SK-N-SH (cell line): ENCODE measurements at regions not wholly inside any gene's neighbourhood (a gene's known extent, or its start where the extent isn't known, plus 50 kb on each side); places are given as distances from the start of the nearest gene placed in this dataset.

Experiments used
- CTCF ChIA-PET: fragments of 300-600, 350-600 bp; formaldehyde crosslinking; extraction: SDS; loops from one replicate; lab custom pipeline; 2021; lab: Yijun Ruan, JAX
- POLR2A ChIA-PET: fragments of 350-600 bp; sonication (Branson Sonifier 250); formaldehyde crosslinking; extraction: SDS; loops from one replicate; lab custom pipeline; 2020; ENCODE audit warnings: antibody characterized with exemption, inconsistent platforms; lab: Yijun Ruan, JAX
- DNase-seq: peaks from one replicate; pipeline ENCODE4 v3.0.0; 2012
- H2AFZ ChIP-seq: fragments of 200-600 bp; sonication (generic); 2 replicates; pipeline ENCODE4 v1.8.1; 2016; ENCODE audit warnings: antibody characterized with exemption, mild to moderate bottlenecking, low read depth
- H3F3A ChIP-seq: fragments of 200-600 bp; sonication (generic); replicated peaks from 2 replicates; pipeline ENCODE3; 2016; ENCODE audit warnings: antibody characterized with exemption, mild to moderate bottlenecking; ENCODE audit not compliant: insufficient read depth
- H3K27ac ChIP-seq, 2 experiments: fragments of 200-500 bp in 1 of 2; fragments of 200-600 bp in 1 of 2; sonication (Bioruptor generic) in 1 of 2; sonication (generic), shearing (Covaris generic) in 1 of 2; 2 replicates each; pipeline versions ENCODE4 v1.5.1 to v1.6.1; 2014 to 2016; ENCODE audit warnings: low read depth in 2 of 2, inconsistent platforms in 1 of 2, low read length in 1 of 2, mild to moderate bottlenecking in 1 of 2, mixed read lengths in 1 of 2
- H3K27me3 ChIP-seq: fragments of 200-600 bp; sonication (generic), shearing (Covaris generic); 2 replicates; pipeline ENCODE4 v1.6.1; 2016; ENCODE audit warnings: mixed run types; ENCODE audit not compliant: insufficient read depth
- H3K36me3 ChIP-seq, 2 experiments: fragments of 200-500 bp in 1 of 2; fragments of 200-600 bp in 1 of 2; sonication (Bioruptor generic) in 1 of 2; sonication (generic) in 1 of 2; replicated peaks in 1 of 2; 2 replicates each; pipeline versions ENCODE3 to v1.5.1; 2014 to 2016; ENCODE audit warnings: low read length in 1 of 2, mild to moderate bottlenecking in 1 of 2; ENCODE audit not compliant: insufficient read depth in 2 of 2, control insufficient read depth in 1 of 2
- H3K4me1 ChIP-seq, 2 experiments: fragments of 200-500 bp in 1 of 2; fragments of 200-600 bp in 1 of 2; sonication (Bioruptor generic) in 1 of 2; sonication (generic), shearing (Covaris generic) in 1 of 2; 2 replicates each; pipeline versions ENCODE4 v1.5.1 to v1.6.1; 2014 to 2016; ENCODE audit warnings: low read depth in 1 of 2, low read length in 1 of 2, mixed run types in 1 of 2; ENCODE audit not compliant: insufficient read depth in 2 of 2, control insufficient read depth in 1 of 2
- H3K4me2 ChIP-seq: fragments of 200-600 bp; sonication (generic), shearing (Covaris generic); 2 replicates; pipeline ENCODE4 v1.6.1; 2017; ENCODE audit warnings: mixed run types
- H3K4me3 ChIP-seq, 2 experiments: fragments of 200-500 bp in 1 of 2; fragments of 200-600 bp in 1 of 2; sonication (Bioruptor generic) in 1 of 2; sonication (generic), shearing (Covaris generic) in 1 of 2; 2 replicates each; pipeline versions ENCODE4 v1.5.1 to v1.8.1; 2014 to 2016; ENCODE audit warnings: low read depth in 2 of 2, inconsistent platforms in 1 of 2, low read length in 1 of 2, mild to moderate bottlenecking in 1 of 2, mixed read lengths in 1 of 2, moderate library complexity in 1 of 2
- H3K79me2 ChIP-seq: fragments of 200-600 bp; sonication (generic); 2 replicates; pipeline ENCODE4 v1.8.1; 2017; ENCODE audit warnings: mild to moderate bottlenecking; ENCODE audit not compliant: insufficient read depth
- H3K9ac ChIP-seq: fragments of 200-600 bp; sonication (generic); 2 replicates; pipeline ENCODE4 v1.6.1; 2017; ENCODE audit warnings: mixed run types
- H3K9me2 ChIP-seq: fragments of 200-600 bp; sonication (generic); 2 replicates; pipeline ENCODE4 v1.6.1; 2017; ENCODE audit warnings: mixed run types
- H3K9me3 ChIP-seq: fragments of 200-600 bp; sonication (generic); 2 replicates; pipeline ENCODE4 v1.6.1; 2017; ENCODE audit warnings: mixed run types, mild to moderate bottlenecking, moderate library complexity
- H4K20me1 ChIP-seq: fragments of 200-600 bp; sonication (generic); 2 replicates; pipeline ENCODE4 v1.6.1; 2017; ENCODE audit warnings: mild to moderate bottlenecking, mixed run types; ENCODE audit not compliant: insufficient read depth
- CHD2 ChIP-seq: fragments of 150-350 bp; IDR thresholded peaks from 2 replicates; pipeline ENCODE4 v1.6.1; 2018; ENCODE audit warnings: low read length; ENCODE audit not compliant: partially characterized antibody
- CTCF ChIP-seq: fragments of 200-600 bp; sonication (generic); IDR thresholded peaks from 2 replicates; pipeline ENCODE4 v1.6.1; 2017; ENCODE audit warnings: antibody characterized with exemption, mild to moderate bottlenecking, moderate library complexity
- EZH2phosphoT487 ChIP-seq: fragments of 200-600 bp; sonication (generic); IDR thresholded peaks from 2 replicates; pipeline ENCODE4 v1.6.1; 2017; ENCODE audit warnings: low read depth, mixed run types, mild to moderate bottlenecking, antibody characterized with exemption, moderate library complexity, borderline replicate concordance
- FOXM1 ChIP-seq: IDR thresholded peaks from 2 replicates; pipeline ENCODE4 v1.4.0; 2012; ENCODE audit warnings: low read depth, mild to moderate bottlenecking
- MAX ChIP-seq: IDR thresholded peaks from 2 replicates; pipeline ENCODE4 v1.4.0; 2012; ENCODE audit warnings: low read depth
- MEF2A ChIP-seq: IDR thresholded peaks from 2 replicates; pipeline ENCODE4 v1.4.0; 2012; ENCODE audit warnings: low read depth, borderline replicate concordance
- NFIC ChIP-seq: IDR thresholded peaks from 2 replicates; pipeline ENCODE4 v1.4.0; 2012; ENCODE audit warnings: borderline replicate concordance
- PBX3 ChIP-seq: IDR thresholded peaks from 2 replicates; pipeline ENCODE4; 2012
- POLR2AphosphoS5 ChIP-seq: IDR thresholded peaks from 2 replicates; pipeline ENCODE4 v1.6.1; 2012; ENCODE audit warnings: low read depth, low read length
- RAD21 ChIP-seq: IDR thresholded peaks from 2 replicates; pipeline ENCODE4 v1.6.1; 2012; ENCODE audit warnings: mild to moderate bottlenecking, low read length
- RCOR1 ChIP-seq: fragments of 150-350 bp; IDR thresholded peaks from 2 replicates; pipeline ENCODE4 v1.6.1; 2017; ENCODE audit warnings: antibody characterized with exemption, low read length
- RXRA ChIP-seq: IDR thresholded peaks from 2 replicates; pipeline ENCODE4 v1.4.0; 2012; ENCODE audit warnings: low read depth, mild to moderate bottlenecking, borderline replicate concordance
- SIN3A ChIP-seq: IDR thresholded peaks from 2 replicates; pipeline ENCODE4 v1.6.1; 2012; ENCODE audit warnings: low read depth, mild to moderate bottlenecking, low read length, moderate library complexity, borderline replicate concordance
- SMC3 ChIP-seq: IDR thresholded peaks from 2 replicates; pipeline ENCODE4 v1.6.1; 2012; ENCODE audit warnings: low read depth, low read length, improper control_type of control experiment
- TCF12 ChIP-seq: IDR thresholded peaks from 2 replicates; pipeline ENCODE4 v1.4.0; 2012
- TEAD4 ChIP-seq: IDR thresholded peaks from 2 replicates; pipeline ENCODE4 v1.4.0; 2012; ENCODE audit warnings: mild to moderate bottlenecking, borderline replicate concordance; ENCODE audit not compliant: insufficient read depth
- USF1 ChIP-seq: IDR thresholded peaks from 2 replicates; pipeline ENCODE4 v1.4.0; 2012; ENCODE audit warnings: low read depth, borderline replicate concordance
- USF2 ChIP-seq: fragments of 150-350 bp; IDR thresholded peaks from 2 replicates; pipeline ENCODE4 v1.6.1; 2017; ENCODE audit warnings: antibody characterized with exemption, low read length, low read depth, borderline replicate concordance
- WGBS: methylation state at CpG from one replicate; pipeline ENCODE4 v1.1.6; 2017; ENCODE audit warnings: low lambda C conversion rate; 5-methylcytosine and 5-hydroxymethylcytosine counted together
- TF ChIP-seq, protein P1 (sequence below): IDR thresholded peaks from 2 replicates; pipeline ENCODE4 v1.4.0; 2012; ENCODE audit warnings: low read depth, borderline replicate concordance

- no peak overlapping the region for H3K9ac ChIP-seq
- H3K79me2 ChIP-seq, result no peaks in the 10 kb centered on the region
- TF ChIP-seq PBX3 (no peak), SIN3A (no peak), RCOR1 (no peak), TEAD4 (no peak), RAD21 (no peak), CTCF (no peak), USF1 (no peak), SMC3 (no peak), MEF2A (no peak), NFIC (no peak), MAX (no peak), POLR2AphosphoS5 (no peak), USF2 (no peak), EZH2phosphoT487 (no peak), TCF12 (no peak), FOXM1 (no peak), CHD2 (no peak), RXRA (no peak)
- TF ChIP-seq, protein P1, sequence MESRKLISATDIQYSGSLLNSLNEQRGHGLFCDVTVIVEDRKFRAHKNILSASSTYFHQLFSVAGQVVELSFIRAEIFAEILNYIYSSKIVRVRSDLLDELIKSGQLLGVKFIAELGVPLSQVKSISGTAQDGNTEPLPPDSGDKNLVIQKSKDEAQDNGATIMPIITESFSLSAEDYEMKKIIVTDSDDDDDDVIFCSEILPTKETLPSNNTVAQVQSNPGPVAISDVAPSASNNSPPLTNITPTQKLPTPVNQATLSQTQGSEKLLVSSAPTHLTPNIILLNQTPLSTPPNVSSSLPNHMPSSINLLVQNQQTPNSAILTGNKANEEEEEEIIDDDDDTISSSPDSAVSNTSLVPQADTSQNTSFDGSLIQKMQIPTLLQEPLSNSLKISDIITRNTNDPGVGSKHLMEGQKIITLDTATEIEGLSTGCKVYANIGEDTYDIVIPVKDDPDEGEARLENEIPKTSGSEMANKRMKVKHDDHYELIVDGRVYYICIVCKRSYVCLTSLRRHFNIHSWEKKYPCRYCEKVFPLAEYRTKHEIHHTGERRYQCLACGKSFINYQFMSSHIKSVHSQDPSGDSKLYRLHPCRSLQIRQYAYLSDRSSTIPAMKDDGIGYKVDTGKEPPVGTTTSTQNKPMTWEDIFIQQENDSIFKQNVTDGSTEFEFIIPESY, result no peak
- TF ChIP-seq, all 33 proteins: peak for 0
- no peak overlapping the region for H3K4me3 ChIP-seq
- no peak for DNase-seq
- no peaks in the 10 kb centered on the region for H3K9me3 ChIP-seq
- ChIA-PET POLR2A (no interaction called here), CTCF (interaction anchor here (1.2 to 1.8 kb wide), 2 partner anchors 17 to 19 kb away, joined by 3 to 9 read pairs; no protein-coding TSS in a partner anchor)
- no peaks in the 10 kb centered on the region for H4K20me1 ChIP-seq
- H3K9me2 ChIP-seq, result no peaks in the 10 kb centered on the region
- no peaks in the 10 kb centered on the region for H3K4me1 ChIP-seq
- no peak overlapping the region for H3K27ac ChIP-seq
- WGBS, result 46% methylated on average over 12 of the region's 13 CpGs
- no peaks in the 10 kb centered on the region for H3K36me3 ChIP-seq
- H3K27me3 ChIP-seq, result peaks cover 19% of the 10 kb centered on the region; the same call in 1 of the 2 replicates
- H2AFZ ChIP-seq, result no peak overlapping the region
- no peaks in the 10 kb centered on the region for H3F3A ChIP-seq
- H3K4me2 ChIP-seq, result no peak overlapping the region
Measured at GRCh38 chr2:100627330-100628300, 64.8 kb downstream of the PDCL3 start.
